A673 (cell line): ENCODE measurements at regions not wholly inside any gene's neighbourhood (a gene's known extent, or its start where the extent isn't known, plus 50 kb on each side); places are given as distances from the start of the nearest gene placed in this dataset.

Experiments
- CTCF ChIP-seq: fragments of 300-800, 200-600 bp; sonication (generic); conservative IDR thresholded peaks from 2 replicates; pipeline ENCODE4 v1.5.1; 2017; ENCODE audit warnings: low read depth, mild to moderate bottlenecking, antibody characterized with exemption, low read length, moderate library complexity, mixed read lengths
- EZH2 ChIP-seq: fragments of 200-600 bp; sonication (generic); IDR thresholded peaks from 2 replicates; pipeline ENCODE4 v1.6.1; 2017; ENCODE audit warnings: borderline replicate concordance, low read depth, mild to moderate bottlenecking, mixed read lengths, antibody characterized with exemption, low read length; ENCODE audit not compliant: poor library complexity, severe bottlenecking

- TF ChIP-seq CTCF (no peak), EZH2 (no peak)
Measured at GRCh38 chr3:5607581-5607980, 420.1 kb downstream of the EDEM1 start.
